ENCODE measurements at regions not wholly inside any gene's neighbourhood (a gene's known extent, or its start where the extent isn't known, plus 50 kb on each side); places are given as distances from the start of the nearest gene placed in this dataset.
A peak's percentile ranks its signal among the peaks of the same experiment; 100 is the strongest.
"Not testable (repeated sequence)": the region's sequence is repeated elsewhere in the genome, so short reads cannot be mapped to it uniquely, and the experiment has no call there.

DNA sequence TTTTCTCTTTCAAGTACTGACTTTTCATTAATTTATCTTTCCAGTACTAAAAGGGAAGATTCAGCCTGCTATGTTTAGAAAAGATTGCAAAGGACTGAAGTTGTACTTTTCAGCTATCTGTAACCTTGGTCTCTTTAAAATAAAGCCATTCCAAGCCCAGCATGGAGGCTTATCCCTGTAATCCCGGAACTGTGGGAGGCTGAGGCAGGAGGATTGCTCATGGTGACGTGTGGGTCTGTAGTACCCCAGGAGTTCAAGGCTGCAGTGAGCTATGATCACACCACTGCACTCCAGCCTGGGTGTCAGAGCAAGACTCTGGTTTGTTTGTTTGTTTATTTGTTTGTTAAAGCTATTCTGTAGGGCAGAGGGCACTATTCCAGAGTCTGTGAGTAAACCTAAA lies 50.6 kb upstream of the TMEM170B start:
- no peak for DNase-seq

DNA sequence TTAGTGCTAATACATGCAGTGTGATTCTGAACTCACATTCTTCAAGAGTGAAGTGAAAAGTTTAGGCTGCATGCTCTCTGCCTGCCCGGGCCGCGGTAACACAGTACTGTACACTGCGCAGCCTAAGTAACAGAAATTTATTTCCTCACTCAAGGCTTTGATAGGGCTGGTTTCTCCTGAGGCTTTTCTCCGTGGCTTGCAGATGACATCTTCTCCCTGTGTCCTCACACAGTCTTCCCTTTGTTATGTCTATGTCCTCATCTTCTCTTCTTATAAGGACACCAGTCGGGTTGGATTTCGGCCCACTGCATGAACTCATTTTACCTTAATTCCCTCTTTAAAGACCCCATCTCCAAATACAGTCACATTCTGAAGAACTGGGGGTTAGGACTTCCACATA lies 51.1 kb upstream of the TMEM170B start:
- no peak for DNase-seq

DNA sequence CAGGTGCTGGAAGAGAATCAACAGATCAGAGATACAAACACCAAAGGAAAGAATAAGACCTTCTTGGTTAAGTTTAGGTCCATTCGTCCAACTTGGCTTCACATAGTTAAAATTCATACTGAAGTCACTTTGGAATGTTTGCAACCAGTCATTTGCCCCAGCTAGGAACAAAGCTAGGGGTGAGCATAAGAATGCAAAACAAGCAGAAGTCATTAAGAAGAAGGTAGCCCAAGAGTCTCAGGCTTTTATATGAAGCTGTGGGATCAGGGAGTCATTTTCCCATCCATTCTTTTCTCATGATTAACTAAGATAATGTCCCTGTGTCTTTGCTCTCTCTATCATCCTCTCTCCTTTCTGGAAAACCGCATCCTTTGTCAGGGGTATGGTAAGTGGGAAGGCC lies 51.5 kb upstream of the TMEM170B start:
- no peak for DNase-seq

DNA sequence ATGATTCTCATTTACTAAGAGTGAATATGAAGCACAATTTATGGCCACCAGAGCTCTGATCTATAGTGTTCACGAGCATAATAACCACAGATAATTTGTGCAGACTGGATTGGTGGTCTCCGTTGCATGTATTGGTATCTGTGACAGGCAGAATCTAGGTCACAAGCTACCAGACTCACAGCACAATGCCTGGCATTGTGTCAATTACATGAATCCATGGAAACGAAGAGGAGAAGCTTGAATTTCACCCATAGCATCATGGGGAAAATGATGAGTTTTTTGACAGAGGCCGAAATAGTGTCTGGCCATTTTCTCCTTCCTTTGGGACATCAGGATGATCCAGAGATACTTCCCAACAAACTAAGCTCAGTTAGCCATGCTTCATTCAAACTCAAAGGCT lies 52.3 kb upstream of the TMEM170B start:
- no peak for DNase-seq

DNA sequence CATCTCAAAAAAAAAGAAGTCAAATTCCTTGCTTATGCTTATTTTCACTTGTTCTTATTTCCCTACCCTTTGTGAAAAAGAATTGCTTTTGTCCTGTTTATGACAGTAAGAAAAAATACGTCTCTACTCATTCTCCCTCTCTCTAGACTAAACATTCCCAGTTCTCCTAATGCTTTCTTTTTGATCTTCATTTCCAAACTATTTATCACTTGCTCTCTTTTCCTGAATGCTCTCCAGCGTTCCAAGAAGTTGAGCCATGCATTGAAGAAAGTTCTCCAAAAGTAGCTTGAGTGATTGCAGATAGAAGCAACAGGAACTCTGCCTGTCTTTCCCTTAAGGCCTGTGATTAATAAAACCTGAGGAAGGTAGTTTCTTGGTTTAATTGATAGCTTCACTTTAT lies 53.1 kb upstream of the TMEM170B start:
- DNase-seq = no peak

DNA sequence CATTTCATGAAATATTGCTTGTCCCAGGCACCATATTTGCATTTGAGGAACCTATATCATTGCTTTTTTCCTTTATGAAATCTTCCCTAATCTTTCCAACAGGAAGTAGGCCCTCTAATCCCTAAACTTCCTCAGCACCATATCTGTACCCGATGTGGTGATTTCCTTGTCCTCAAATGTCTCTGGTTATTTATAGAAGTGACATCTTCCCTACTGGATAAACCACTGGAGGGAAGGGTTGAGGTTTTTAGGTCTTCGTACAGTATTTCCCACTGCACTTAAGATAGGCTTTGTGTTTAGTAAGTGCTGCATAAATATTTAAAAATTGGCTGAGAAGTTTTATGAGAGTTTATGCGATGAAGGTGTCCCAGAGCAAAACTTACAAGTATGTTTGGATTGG lies 54.9 kb upstream of the TMEM170B start:
- DNase-seq = no peak

DNA sequence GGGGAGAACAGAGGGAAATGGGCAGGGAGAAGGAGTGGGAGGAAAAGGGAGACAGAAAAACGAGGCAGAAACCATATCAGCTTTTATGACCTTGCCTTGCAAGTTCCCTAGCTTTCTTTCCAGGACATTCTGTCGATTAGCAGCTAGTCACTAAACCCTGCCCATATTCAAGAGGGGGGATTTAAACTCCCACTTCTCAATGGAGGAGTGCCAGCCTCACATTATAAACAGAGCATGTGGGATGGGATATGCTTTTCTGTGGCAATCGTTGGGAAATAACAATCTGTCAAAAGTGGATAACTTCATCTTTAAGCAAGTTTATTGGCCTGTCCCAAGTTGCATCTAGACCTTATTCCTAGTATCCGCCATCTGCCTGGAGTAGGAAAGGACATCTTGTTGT lies 57.0 kb upstream of the TMEM170B start:
- no peak for DNase-seq

DNA sequence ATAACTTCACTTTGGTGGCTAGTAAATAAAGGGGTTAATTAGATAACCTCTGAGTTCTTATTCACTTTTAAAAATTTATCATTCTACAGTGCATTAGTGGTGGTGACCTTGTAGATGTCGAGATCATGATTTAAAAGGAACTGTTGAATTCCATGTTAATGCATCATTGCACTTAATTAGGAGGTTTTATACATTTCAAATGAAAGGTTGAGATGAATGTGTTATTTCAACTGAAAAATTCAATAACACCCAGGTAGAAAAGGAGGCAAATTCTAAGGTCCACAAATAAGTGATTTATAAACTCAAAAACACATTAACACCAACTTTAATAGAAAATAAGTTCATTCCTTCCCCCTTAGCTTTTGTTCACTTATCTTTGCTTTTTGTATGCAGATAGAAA lies 58.3 kb upstream of the TMEM170B start:
- no peak for DNase-seq

DNA sequence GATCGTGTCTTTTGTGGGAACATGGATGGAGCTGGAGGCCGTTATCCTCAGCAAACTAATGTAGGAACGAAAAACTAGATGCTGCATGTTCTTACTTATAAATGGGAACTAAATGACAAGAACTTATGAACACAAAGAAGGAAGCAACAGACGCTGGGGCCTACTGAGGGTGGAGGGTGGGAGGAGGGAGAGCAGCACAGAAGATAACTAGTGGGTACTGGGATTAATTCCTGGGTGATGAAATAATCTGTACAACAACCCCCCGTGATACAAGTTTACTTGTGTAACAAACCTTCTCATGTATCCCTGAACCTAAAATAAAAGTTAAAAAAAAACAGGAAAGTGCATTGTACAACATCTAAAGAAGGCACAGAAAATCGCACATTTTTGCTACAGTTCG lies 59.0 kb upstream of the TMEM170B start:
- no peak for DNase-seq

DNA sequence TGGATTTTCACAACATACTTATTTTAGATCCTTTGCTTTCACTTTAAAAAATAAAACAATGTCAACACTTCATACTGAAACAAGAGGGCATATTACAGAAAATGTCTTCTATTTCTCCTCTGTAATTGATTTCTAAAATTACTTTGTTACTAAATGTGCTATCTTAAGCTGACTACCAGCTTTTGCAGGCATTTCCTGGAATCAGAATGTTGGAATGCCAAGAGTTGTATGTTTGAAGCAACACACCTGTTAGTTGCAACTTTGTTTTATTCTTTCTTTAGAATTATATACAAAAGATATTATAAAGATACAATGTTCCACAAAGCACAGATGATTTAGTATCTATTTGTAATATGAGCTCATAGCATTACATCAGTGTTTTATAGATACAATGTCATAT lies 62.5 kb upstream of the TMEM170B start:
- no peak for DNase-seq

DNA sequence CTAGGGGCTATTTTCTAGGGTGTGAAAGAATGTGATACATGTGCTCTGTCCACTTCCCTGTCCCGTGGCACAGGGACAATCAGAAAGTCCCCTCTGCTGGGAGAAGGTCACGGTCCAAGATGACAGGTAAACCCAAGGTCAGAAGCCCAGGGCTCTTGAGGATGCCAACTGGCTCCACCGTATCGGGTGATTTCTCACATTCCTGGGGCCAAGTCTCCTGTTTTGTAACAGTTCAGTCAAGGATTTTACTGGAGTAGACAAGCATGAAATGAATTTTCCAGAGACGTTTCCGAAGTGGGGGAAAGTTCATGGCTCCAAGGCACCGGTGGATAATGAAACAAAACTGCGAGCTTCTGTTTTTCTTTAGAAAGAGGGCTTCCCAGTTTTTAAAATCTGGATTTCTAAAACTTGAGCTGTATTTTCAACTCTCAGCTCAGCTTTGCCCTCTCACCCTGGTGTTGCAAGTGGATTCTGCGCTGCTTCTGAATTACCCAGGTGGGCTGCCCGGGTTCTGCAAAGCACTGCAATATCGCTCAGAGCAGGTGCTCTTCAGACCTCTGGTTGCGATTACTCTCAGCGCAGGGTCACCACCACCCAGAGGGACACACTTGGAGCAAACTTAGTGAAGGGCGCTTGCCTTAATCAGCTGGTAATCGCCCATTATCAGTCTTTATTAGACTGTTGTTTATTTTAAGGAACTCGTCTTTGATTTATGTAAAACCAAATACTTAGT lies 64.4 kb upstream of the TMEM170B start:
- DNase-seq = peak; percentile 70

DNA sequence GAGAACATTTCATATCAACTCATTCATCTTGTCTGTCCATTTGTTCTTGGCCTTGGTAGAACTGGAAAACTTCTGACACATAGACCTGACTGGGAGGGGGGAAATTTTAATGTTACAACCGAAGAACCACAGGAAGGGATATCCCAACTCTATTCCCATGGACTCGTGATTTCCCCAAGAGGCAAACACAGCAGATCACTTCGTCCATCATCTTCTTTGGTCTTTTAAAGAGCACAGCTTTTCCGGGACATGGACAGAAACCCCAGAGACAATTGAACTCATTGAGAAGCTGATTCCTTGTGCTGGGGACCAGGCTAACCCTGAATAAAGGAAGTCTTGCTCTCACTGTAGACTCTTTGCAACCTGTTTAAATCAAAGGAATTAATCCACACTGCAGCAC lies 66.3 kb upstream of the TMEM170B start:
- DNase-seq = no peak

DNA sequence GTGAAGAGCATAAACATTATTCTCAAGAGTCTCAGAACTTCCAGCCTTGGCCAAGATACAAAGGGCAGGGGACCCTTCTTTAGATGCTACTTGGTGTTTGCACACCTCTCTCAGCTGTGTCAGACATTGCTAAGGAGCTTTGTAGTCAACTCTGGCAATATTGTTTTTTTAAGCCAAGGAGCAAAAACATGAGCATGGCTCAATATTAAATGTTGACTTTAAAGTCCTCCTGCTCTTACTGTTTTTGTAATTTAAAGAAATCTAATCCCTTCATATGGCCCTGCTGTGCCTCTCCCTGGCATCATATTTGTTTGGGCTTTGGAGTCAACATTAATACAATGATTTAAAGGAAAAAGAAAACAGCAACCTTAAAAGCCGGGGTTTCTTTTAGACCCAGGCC lies 67.9 kb upstream of the TMEM170B start:
- DNase-seq = no peak

DNA sequence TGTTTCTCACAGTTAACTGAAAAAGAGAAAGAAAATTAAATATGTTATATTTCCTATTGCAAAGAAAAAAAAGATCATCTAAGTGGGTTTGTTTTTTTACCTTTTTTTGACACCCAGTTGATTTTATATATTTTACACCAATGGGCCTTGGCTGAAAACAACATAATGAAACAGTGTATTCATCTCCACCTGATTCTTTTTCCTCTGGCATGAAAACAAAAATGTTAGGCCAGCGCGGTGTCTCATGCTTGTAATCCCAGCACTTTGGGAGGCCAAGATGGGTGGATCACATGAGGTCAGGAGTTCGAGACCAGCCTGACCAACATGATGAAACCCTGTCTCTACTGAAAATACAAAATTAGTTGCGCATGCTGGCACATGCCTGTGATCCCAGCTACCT lies 69.3 kb upstream of the TMEM170B start:
- not testable (repeated sequence) for DNase-seq

DNA sequence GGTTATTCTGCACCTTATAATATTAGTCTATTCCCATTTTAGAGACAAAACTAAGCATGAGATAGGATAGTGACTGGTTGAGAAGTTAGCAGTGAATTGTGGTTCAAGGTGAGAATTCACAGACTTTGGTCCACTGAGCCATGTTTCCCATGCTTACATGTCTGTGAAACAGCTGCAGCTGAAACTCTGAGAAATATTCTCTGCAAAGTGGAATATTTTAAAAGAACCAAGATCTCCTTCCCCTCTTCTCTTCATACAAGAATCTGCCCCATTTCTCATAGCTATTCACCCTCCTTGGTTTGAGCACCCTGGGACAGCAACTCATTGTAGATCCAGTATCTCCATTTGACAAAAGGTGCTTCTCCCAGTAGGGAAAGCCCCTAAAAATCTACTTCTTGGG lies 70.2 kb upstream of the TMEM170B start:
- DNase-seq = no peak

DNA sequence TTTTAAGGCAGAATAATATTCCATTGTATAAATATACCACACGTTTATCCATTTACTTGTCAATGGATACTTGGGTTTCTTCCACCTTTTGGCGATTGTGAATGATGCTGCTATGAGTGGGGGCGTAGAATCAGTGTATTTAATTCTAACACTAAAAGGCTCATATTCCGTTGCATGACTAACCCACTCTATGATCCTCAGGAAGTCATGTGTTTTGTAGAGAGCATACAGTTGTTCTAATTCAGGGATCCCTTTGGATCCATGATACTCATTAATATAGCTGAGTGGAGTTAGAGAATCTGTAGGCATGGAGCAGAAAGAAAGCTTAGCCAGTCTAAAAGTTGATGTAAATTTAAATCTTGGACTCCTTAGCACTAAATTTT lies 74.2 kb upstream of the TMEM170B start:
- no peak for DNase-seq

DNA sequence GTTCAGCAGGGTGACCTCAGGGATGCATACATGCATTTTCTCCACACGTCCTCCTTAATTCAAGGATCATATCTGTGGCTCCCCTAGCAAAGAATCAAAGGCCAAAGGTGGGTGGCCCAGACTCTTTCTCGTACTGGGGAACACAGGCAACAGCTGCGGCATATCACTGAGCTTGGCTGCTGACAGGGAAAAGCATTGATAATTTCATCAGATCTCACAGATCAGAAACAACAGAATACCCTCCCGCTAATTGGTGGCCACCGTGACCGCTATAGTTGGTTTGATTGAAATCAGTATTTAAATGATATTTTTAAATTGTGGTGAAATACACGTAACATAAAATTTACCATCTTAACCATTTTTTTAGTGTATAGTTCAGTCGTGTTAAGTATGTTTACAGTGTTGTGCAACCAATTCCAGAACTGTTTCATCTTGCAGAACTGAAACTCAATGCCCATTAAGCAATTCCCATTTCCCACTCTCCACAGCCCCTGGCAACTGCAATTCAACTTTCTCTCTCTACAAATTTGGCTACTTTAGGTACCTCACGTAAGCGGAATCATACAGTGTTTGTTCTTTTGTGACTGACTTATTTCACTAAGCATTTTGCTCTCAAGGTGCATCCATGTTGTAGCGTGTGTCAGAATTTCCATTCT lies 74.7 kb upstream of the TMEM170B start:
- no peak for DNase-seq

DNA sequence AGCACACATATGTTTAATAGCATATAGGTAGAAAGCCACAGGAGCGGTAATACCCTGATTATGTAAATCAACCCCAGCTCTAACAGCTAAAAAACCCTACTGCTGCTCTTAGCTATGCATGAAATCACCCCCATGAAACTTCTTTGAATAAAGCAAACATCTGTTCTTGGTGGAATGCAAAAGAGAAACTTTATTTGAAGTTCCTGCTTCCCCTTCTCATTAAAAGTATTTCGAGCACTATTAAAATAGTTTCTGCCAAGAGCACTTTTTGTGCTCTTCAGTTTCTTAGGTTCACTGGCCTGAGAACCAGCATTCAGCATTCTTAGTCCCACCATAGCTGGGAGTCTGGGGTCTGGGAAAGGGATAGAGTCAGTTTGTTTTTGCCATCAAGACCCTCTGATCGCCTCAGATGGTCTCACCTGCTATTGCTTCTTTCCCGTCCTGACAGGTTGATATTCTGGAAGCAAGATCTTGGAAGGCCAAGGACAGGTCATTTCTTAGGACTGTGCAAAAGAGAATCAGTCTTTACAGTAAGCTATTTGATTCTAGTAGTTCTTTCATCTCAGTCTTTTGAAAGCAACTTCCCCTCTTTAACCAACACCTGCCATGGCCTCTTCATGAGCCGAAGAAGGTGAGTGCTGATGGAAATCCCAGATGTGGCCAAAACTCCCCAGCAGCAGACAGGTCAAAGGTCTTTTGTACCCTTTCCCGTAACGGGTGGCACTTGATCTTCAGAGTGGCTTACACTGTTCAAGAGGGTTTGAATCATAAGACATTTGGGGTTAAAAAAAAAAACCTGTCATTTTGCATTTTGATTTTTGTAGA lies 76.5 kb upstream of the TMEM170B start:
- no peak for DNase-seq

DNA sequence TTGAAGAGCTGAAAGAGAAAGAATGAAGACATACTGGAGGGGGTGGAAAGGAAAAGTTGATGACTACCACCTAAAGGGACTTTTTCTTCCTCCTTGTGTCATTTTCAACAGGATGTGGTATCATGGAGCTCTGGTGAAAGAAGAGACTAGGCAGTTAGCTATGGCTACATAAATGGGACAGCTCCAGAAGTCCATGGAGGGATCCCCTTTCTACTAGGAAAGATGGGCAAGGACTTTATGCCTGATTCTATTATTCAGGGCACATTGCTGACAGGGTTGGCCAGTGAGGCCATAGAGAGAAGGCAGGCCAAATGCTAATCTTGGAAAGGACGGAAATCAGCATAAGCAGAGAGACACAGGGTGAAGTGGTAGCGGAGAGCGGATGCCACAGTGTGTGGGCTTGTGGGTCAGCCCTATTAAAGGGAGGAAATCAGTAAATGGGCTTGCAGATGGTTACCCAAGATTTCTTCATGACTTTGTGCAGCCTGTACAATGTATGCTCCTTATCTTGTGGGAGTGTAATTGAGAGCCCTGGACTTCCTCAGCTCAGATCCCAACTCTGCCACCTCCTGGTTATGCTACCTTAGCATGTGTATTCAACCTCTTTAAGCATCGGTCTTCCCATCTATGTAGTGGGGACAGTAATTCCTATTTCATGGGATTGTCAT lies 77.4 kb upstream of the TMEM170B start:
- no peak for DNase-seq

DNA sequence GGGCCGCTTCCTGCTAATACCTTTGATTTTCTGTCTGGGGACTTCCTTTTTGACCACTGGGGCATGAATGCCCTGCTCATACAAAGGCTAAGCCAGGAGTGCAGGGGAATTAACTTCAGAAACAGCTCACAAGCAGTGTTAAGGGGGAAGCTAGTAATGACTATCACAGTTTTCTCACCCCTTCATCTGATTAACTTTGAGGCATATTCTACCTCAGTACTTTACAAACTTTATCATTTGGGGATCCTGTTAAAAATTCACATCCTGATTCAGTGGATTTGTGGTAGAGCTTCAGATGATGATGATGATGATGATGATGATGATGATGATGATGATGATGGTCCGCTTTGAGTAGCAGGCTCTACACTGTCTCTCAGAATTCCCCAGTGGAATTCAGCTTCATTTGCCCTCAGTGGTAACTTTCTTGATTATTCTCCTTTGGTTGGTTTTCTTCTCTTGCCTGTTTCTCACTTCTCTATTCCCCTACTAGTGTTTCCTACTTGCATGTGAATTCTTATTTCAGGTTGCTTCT lies 78.4 kb upstream of the TMEM170B start:
- no peak for DNase-seq

DNA sequence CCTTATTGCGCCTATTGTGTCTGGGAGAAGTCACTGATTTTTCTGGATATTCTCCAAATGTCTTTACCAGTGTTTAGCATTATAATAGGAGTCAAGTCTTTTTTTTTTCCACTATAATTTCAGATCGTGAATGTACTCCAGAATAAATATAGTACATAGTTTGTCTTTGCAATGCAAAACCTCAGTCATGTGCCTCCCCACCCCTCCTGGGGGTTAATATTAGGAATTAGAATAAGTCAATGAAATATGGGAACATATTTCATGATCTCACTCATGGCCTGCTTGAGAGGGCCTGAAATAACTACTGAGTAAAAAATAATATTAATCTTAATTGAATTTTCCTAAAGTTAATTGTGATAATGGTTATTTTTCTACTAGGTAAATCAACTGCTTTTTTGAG lies 79.0 kb upstream of the TMEM170B start:
- no peak for DNase-seq

DNA sequence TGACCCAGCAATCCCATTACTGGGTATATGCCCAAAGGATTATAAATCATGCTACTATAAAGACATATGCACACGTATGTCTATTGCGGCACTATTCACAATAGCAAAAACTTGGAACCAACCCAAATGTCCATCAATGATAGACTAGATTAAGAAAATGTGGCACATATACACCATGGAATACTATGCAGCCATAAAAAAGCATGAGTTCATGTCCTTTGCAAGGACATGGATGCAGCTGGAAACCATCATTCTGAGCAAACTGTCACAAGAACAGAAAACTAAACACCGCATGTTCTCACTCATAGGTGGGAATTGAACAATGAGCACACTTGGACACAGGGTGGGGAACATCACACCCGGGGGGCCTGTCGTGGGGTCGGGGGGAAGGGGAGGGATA lies 80.1 kb upstream of the TMEM170B start:
- not testable (repeated sequence) for DNase-seq

DNA sequence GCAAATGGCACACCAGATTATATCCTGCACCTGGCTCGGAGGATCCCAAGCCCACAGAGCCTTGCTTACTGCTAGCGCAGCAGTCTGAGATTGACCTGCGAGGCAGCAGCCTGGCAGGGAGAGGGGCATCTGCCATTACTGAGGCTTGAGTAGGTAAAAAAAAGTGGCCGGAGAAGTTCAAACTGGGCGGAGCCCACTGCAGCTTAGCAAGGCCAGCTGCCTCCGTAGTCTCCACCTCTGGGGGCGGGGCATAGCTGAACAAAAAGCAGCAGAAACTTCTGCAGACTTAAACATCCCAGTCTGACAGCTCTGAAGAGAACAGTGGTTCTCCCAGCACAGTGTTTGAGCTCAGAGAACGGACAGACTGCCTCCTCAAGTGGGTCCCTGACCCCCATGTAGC lies 85.4 kb upstream of the TMEM170B start:
- DNase-seq = not testable (repeated sequence)

Measured in hindlimb muscle (tissue), 1 donor.